OCI-LY7 (cell line): ENCODE measurements at regions not wholly inside any gene's neighbourhood (a gene's known extent, or its start where the extent isn't known, plus 50 kb on each side); places are given as distances from the start of the nearest gene placed in this dataset.

ENCODE experiments used
- BruUV-seq: library from RNA; stranded (reverse); fragments of 400-500 nt; replicated peaks from 2 replicates; lab custom pipeline; 2021; lab: Mats Ljungman, UMichigan
- CTCF ChIA-PET: fragments of 300-600 bp; sonication (Branson Sonifier 250); formaldehyde crosslinking; loops from one replicate; lab custom pipeline; 2022; ENCODE audit warnings: antibody characterized with exemption; ENCODE audit not compliant: unreplicated experiment; lab: Charles Lee
- POLR2A ChIA-PET: fragments of 300-600 bp; sonication (Branson Sonifier 250); formaldehyde crosslinking; loops from one replicate; lab custom pipeline; 2022; ENCODE audit warnings: antibody characterized with exemption; lab: Charles Lee
- DNase-seq: peaks from one replicate; pipeline ENCODE4 v3.0.0-alpha.2; 2015; ENCODE audit warnings: low spot score
- H2AFZ ChIP-seq: fragments of 200-600 bp; sonication (generic), shearing (Covaris generic); 2 replicates; pipeline ENCODE4 v1.6.1; 2014; ENCODE audit warnings: mild to moderate bottlenecking, antibody characterized with exemption, low read length, moderate library complexity
- H3K27ac ChIP-seq: fragments of 200-600 bp; sonication (generic); 2 replicates; pipeline ENCODE4 v1.5.1; 2014; ENCODE audit warnings: mixed run types, low read depth, mild to moderate bottlenecking, moderate library complexity, low read length, inconsistent platforms; ENCODE audit not compliant: poor library complexity, severe bottlenecking
- H3K36me3 ChIP-seq: fragments of 200-600 bp; sonication (generic); 2 replicates; pipeline ENCODE4 v1.6.1; 2014; ENCODE audit warnings: mild to moderate bottlenecking, antibody characterized with exemption, low read length, moderate library complexity, mixed read lengths; ENCODE audit not compliant: insufficient read depth
- H3K4me1 ChIP-seq: fragments of 200-600 bp; sonication (generic); 2 replicates; pipeline ENCODE4 v1.5.1; 2014; ENCODE audit warnings: mild to moderate bottlenecking, low read length; ENCODE audit not compliant: insufficient read depth, poor library complexity, severe bottlenecking
- H3K4me2 ChIP-seq: fragments of 200-600 bp; sonication (generic); 2 replicates; pipeline ENCODE4 v1.6.1; 2014; ENCODE audit warnings: mild to moderate bottlenecking, low read length
- H3K4me3 ChIP-seq: fragments of 200-600 bp; sonication (generic); 2 replicates; pipeline ENCODE4 v1.5.1; 2014; ENCODE audit warnings: mild to moderate bottlenecking, low read depth, low read length; ENCODE audit not compliant: poor library complexity, severe bottlenecking
- H3K79me2 ChIP-seq: fragments of 200-600 bp; sonication (generic); 2 replicates; pipeline ENCODE4 v1.6.1; 2016; ENCODE audit warnings: low read depth, mild to moderate bottlenecking, low read length, moderate library complexity, mixed read lengths; ENCODE audit not compliant: insufficient read depth
- H3K9me2 ChIP-seq: fragments of 200-600 bp; sonication (generic); 2 replicates; pipeline ENCODE4 v1.6.1; 2016; ENCODE audit warnings: mild to moderate bottlenecking, low read length, mixed read lengths; ENCODE audit not compliant: insufficient read depth
- H3K9me3 ChIP-seq: fragments of 200-600 bp; sonication (generic); 2 replicates; pipeline ENCODE4 v1.6.1; 2014; ENCODE audit warnings: mild to moderate bottlenecking, mixed run types, low read length, mixed read lengths
- H4K20me1 ChIP-seq: fragments of 200-600 bp; sonication (generic); 2 replicates; pipeline ENCODE4 v1.6.1; 2014; ENCODE audit warnings: mild to moderate bottlenecking, antibody characterized with exemption, low read length, moderate library complexity, mixed read lengths; ENCODE audit not compliant: insufficient read depth
- EZH2phosphoT487 ChIP-seq: fragments of 200-600 bp; sonication (generic); IDR thresholded peaks from 2 replicates; pipeline ENCODE4 v1.6.1; 2018; ENCODE audit warnings: low read depth, borderline replicate concordance, mild to moderate bottlenecking, mixed run types, antibody characterized with exemption, low read length, moderate library complexity, mixed read lengths
- intact Hi-C: fragments of 100-400 bp; cut with micrococcal nuclease; formaldehyde crosslinking; loops from one replicate; pipeline ENCODE4 v1.10.0; 2022; ENCODE audit not compliant: unreplicated experiment
- TF ChIP-seq, protein P1 (sequence below): fragments of 200-600 bp; sonication (generic); conservative IDR thresholded peaks from 2 replicates; pipeline ENCODE4 v1.5.1; 2014; ENCODE audit warnings: mild to moderate bottlenecking, antibody characterized with exemption, low read length, moderate library complexity, mixed read lengths

DNA sequence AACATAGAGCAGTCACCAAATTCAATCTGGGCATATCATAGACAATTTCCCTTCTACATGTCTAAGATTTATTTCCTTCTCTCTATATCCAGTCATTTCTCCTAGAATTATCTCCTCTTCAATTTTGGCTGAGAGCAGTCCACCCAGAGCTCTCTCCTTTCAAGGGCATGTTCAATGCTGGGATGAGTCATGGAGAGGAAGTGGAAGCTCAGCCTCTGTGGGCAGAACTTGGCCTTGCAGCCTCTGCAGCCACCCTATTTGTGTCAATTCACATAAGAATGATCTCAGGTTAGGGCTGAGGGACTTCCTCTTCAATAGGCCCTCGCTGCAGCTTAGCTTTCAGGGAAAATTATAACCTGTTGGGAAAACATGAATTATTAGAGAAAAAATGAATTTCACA lies 560.8 kb downstream of the POM121L12 start:
- Histone ChIP-seq H3K9me2 (no peaks in the 10 kb centered on the region), H3K4me3 (no peak overlapping the region), H3K4me1 (no peaks in the 10 kb centered on the region), H2AFZ (no peak overlapping the region), H3K27ac (no peak overlapping the region), H3K9me3 (no peaks in the 10 kb centered on the region), H3K4me2 (no peak overlapping the region), H3K36me3 (no peaks in the 10 kb centered on the region), H4K20me1 (no peaks in the 10 kb centered on the region), H3K79me2 (no peaks in the 10 kb centered on the region)
- ChIA-PET CTCF (no interaction called here), POLR2A (no interaction called here)
- BruUV-seq = no TSS peak
- TF ChIP-seq, protein P1, sequence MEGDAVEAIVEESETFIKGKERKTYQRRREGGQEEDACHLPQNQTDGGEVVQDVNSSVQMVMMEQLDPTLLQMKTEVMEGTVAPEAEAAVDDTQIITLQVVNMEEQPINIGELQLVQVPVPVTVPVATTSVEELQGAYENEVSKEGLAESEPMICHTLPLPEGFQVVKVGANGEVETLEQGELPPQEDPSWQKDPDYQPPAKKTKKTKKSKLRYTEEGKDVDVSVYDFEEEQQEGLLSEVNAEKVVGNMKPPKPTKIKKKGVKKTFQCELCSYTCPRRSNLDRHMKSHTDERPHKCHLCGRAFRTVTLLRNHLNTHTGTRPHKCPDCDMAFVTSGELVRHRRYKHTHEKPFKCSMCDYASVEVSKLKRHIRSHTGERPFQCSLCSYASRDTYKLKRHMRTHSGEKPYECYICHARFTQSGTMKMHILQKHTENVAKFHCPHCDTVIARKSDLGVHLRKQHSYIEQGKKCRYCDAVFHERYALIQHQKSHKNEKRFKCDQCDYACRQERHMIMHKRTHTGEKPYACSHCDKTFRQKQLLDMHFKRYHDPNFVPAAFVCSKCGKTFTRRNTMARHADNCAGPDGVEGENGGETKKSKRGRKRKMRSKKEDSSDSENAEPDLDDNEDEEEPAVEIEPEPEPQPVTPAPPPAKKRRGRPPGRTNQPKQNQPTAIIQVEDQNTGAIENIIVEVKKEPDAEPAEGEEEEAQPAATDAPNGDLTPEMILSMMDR = no peak
- TF ChIP-seq EZH2phosphoT487 = no peak
- intact Hi-C loops = no loop called here
- no peak for DNase-seq

DNA sequence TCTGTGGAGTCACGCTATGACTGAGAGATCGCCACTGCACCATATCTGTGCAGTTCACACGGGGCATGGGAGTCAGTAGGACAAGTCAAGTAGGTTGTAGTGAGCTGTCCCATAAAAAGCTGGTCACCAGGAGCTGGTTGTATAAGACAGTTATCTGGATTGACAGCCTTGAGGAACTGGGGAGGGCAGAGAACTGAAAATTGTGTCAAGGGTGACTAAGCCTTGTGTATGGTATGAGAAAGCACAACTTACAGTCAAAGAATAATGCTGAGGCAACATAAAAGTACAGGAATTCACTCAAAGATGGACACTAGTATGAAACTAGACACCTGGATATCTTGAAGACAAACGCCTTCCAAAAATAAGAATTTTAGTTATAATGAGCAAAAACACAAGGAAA lies 564.9 kb downstream of the POM121L12 start:
- Histone ChIP-seq H2AFZ (no peak overlapping the region), H3K4me1 (no peaks in the 10 kb centered on the region), H3K9me2 (no peaks in the 10 kb centered on the region), H3K4me2 (no peak overlapping the region), H4K20me1 (no peaks in the 10 kb centered on the region), H3K9me3 (no peaks in the 10 kb centered on the region), H3K36me3 (no peaks in the 10 kb centered on the region), H3K4me3 (no peak overlapping the region), H3K27ac (no peak overlapping the region), H3K79me2 (no peaks in the 10 kb centered on the region)
- DNase-seq = no peak
- intact Hi-C loops = no loop called here
- CTCF ChIA-PET = no interaction called here
- POLR2A ChIA-PET = no interaction called here
- no TSS peak for BruUV-seq
- TF ChIP-seq, protein P1 = no peak

DNA sequence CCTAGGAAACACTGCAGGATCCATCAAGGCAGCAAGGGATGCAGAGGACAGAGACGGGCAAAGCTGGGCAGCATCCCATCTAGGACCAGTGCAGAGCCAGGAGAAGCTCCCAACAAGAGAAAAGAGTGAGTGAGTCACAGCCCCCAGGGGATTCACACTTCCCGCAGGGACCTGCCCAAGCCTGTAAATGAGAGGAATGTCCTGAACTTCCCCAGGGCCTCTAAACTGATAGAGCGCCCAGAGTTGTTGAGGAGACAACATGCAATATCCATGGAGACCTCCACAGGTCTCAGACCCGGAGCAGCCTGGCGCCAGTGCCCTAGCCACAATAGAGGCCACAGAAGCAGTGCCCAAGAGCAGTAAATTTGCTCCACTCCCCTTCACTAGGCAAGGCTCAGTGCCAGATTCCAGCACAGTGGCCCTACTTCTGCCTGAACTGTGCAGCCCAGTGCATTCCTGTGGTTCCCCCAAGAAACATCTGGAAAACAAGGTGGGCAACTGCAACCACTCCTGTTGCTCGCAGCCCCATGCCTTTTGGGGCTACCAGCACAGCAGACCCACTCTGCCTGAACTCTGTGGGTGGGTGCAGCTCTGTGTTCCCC lies 567.5 kb downstream of the POM121L12 start:
- H3K9me3 ChIP-seq = no peaks in the 10 kb centered on the region
- TF ChIP-seq, protein P1 = no peak
- no peak for TF ChIP-seq EZH2phosphoT487
- ChIA-PET CTCF (no interaction called here), POLR2A (no interaction called here)
- no peaks in the 10 kb centered on the region for H3K9me2 ChIP-seq
- intact Hi-C loops = no loop called here
- no TSS peak for BruUV-seq
- H4K20me1 ChIP-seq = no peaks in the 10 kb centered on the region
- no peaks in the 10 kb centered on the region for H3K36me3 ChIP-seq
- H3K4me1 ChIP-seq = no peaks in the 10 kb centered on the region
- no peak for DNase-seq
- H3K4me3 ChIP-seq = no peak overlapping the region
- no peak overlapping the region for H3K4me2 ChIP-seq
- H2AFZ ChIP-seq = no peak overlapping the region
- no peaks in the 10 kb centered on the region for H3K79me2 ChIP-seq
- H3K27ac ChIP-seq = no peak overlapping the region
